22Rv1 (cell line): ENCODE measurements at regions not wholly inside any gene's neighbourhood (a gene's known extent, or its start where the extent isn't known, plus 50 kb on each side); places are given as distances from the start of the nearest gene placed in this dataset.

ENCODE experiments used
- ZFX ChIP-seq: fragments of 450-650 bp; IDR thresholded peaks from 2 replicates; pipeline ENCODE4 v1.6.1; 2017; ENCODE audit warnings: antibody characterized with exemption, borderline replicate concordance
- TF ChIP-seq, protein P1 (sequence below): fragments of 450-650 bp; IDR thresholded peaks from 2 replicates; pipeline ENCODE4 v1.5.1; 2017; ENCODE audit warnings: mild to moderate bottlenecking

DNA sequence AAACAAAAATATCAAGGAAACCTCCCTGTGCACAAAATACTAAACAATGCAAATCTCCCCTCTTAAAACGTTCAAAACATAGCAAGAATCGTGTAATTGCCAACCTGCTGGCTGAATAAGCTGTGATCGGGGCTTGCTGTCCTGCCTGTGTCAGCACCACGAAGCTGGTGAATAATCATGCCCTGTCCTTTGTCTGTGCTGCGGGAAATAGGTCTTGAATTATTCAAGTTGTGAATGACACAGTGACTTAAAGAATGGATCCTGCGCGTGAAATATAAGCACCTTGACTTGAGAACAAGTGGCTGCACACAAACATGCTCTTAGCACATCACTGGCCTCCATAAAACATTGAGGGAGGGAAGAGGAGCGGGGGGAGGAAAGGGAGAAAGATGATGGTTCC, 130.2 kb downstream of the OAT start:
- TF ChIP-seq, protein P1, sequence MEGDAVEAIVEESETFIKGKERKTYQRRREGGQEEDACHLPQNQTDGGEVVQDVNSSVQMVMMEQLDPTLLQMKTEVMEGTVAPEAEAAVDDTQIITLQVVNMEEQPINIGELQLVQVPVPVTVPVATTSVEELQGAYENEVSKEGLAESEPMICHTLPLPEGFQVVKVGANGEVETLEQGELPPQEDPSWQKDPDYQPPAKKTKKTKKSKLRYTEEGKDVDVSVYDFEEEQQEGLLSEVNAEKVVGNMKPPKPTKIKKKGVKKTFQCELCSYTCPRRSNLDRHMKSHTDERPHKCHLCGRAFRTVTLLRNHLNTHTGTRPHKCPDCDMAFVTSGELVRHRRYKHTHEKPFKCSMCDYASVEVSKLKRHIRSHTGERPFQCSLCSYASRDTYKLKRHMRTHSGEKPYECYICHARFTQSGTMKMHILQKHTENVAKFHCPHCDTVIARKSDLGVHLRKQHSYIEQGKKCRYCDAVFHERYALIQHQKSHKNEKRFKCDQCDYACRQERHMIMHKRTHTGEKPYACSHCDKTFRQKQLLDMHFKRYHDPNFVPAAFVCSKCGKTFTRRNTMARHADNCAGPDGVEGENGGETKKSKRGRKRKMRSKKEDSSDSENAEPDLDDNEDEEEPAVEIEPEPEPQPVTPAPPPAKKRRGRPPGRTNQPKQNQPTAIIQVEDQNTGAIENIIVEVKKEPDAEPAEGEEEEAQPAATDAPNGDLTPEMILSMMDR: no peak
- no peak for TF ChIP-seq ZFX
